PC-3 (cell line): ENCODE measurements at regions not wholly inside any gene's neighbourhood (a gene's known extent, or its start where the extent isn't known, plus 50 kb on each side); places are given as distances from the start of the nearest gene placed in this dataset.

Experiments
- ATAC-seq: fragments of 200-7000 bp; cut with Tn5 transposase; 2 replicates; pipeline ENCODE4 v1.9.1; 2020; ENCODE audit warnings: mild to moderate bottlenecking, moderate library complexity
- BruUV-seq: library from RNA; stranded (reverse); fragments of 400-500 nt; replicated peaks from 2 replicates; lab custom pipeline; 2021; lab: Mats Ljungman, UMichigan
- CTCF ChIA-PET: fragments of 300-600 bp; sonication (Branson Sonifier 250); formaldehyde crosslinking; loops from one replicate; lab custom pipeline; 2022; ENCODE audit warnings: antibody characterized with exemption; lab: Charles Lee
- POLR2A ChIA-PET: fragments of 300-600 bp; sonication (Branson Sonifier 250); formaldehyde crosslinking; loops from one replicate; lab custom pipeline; 2022; ENCODE audit warnings: antibody characterized with exemption; ENCODE audit not compliant: unreplicated experiment; lab: Charles Lee
- DNase-seq: peaks from one replicate; pipeline ENCODE4 v3.0.0-alpha.2; 2015
- H2AFZ ChIP-seq: fragments of 300-600 bp; sonication (generic); 2 replicates; pipeline ENCODE4 v1.6.0; 2016; ENCODE audit warnings: antibody characterized with exemption, low read length
- H3F3A ChIP-seq: fragments of 300-600 bp; sonication (generic); one replicate; pipeline ENCODE4 v1.6.0; 2017; ENCODE audit warnings: antibody characterized with exemption, low read length, control low read depth, mild to moderate bottlenecking; ENCODE audit not compliant: unreplicated experiment
- H3K27ac ChIP-seq: fragments of 300-600 bp; sonication (generic); 2 replicates; pipeline ENCODE4 v1.5.1; 2016; ENCODE audit warnings: mild to moderate bottlenecking, low read length
- H3K27me3 ChIP-seq: fragments of 300-600 bp; sonication (generic); 2 replicates; pipeline ENCODE4 v1.6.1; 2016; ENCODE audit warnings: low read length, mixed read lengths
- H3K36me3 ChIP-seq: fragments of 300-600 bp; sonication (generic); 2 replicates; pipeline ENCODE4 v1.6.1; 2016; ENCODE audit warnings: low read depth, mixed run types, low read length, mixed read lengths
- H3K4me1 ChIP-seq: fragments of 300-600 bp; sonication (generic); 2 replicates; pipeline ENCODE4 v1.5.1; 2016; ENCODE audit warnings: low read length; ENCODE audit not compliant: insufficient read depth
- H3K4me2 ChIP-seq: fragments of 300-600 bp; sonication (generic); 2 replicates; pipeline ENCODE4 v1.6.0; 2016; ENCODE audit warnings: low read length
- H3K4me3 ChIP-seq: fragments of 300-600 bp; sonication (generic); 2 replicates; pipeline ENCODE4 v1.5.1; 2016; ENCODE audit warnings: mild to moderate bottlenecking, low read length, mixed read lengths
- H3K79me2 ChIP-seq: fragments of 300-600 bp; sonication (generic); 2 replicates; pipeline ENCODE4 v1.6.1; 2017; ENCODE audit warnings: low read length, mixed read lengths
- H3K9ac ChIP-seq: fragments of 300-600 bp; sonication (generic); 2 replicates; pipeline ENCODE4 v1.6.0; 2016; ENCODE audit warnings: mild to moderate bottlenecking, low read length
- H3K9me2 ChIP-seq: fragments of 300-600 bp; sonication (generic); replicated peaks from 2 replicates; pipeline ENCODE4 v1.6.1; 2016; ENCODE audit warnings: mixed run types, low read length, mixed read lengths
- H3K9me3 ChIP-seq: fragments of 300-600 bp; sonication (generic); 2 replicates; pipeline ENCODE4 v1.6.1; 2016; ENCODE audit warnings: low read length, mixed read lengths
- H4K20me1 ChIP-seq: fragments of 300-600 bp; sonication (generic); 2 replicates; pipeline ENCODE4 v1.6.1; 2016; ENCODE audit warnings: low read length, mixed read lengths
- CTCF ChIP-seq: fragments of 300-600 bp; sonication (generic); conservative IDR thresholded peaks from 2 replicates; pipeline ENCODE4 v1.5.1; 2017; ENCODE audit warnings: antibody characterized with exemption, low read depth, mild to moderate bottlenecking, low read length
- EZH2 ChIP-seq: fragments of 300-600 bp; sonication (generic); IDR thresholded peaks from one replicate; pipeline ENCODE4 v1.6.1; 2017; ENCODE audit warnings: antibody characterized with exemption, mild to moderate bottlenecking, low read length; ENCODE audit not compliant: unreplicated experiment
- EZH2phosphoT487 ChIP-seq: fragments of 300-600 bp; sonication (generic); IDR thresholded peaks from 2 replicates; pipeline ENCODE4 v1.6.1; 2018; ENCODE audit warnings: mild to moderate bottlenecking, antibody characterized with exemption, low read length, borderline replicate concordance
- intact Hi-C: fragments of 100-400 bp; cut with micrococcal nuclease; formaldehyde crosslinking; loops from 2 replicates; pipeline ENCODE4 v1.9.0; 2023

- Histone ChIP-seq H3K79me2 (no peaks in the 10 kb centered on the region), H3K4me1 (no peaks in the 10 kb centered on the region), H3K9me2 (no peaks in the 10 kb centered on the region), H3K27me3 (no peaks in the 10 kb centered on the region), H3K27ac (no peak overlapping the region), H3K9me3 (no peaks in the 10 kb centered on the region), H3K4me3 (no peak overlapping the region), H4K20me1 (no peaks in the 10 kb centered on the region), H3F3A (no peaks in the 10 kb centered on the region), H3K36me3 (no peaks in the 10 kb centered on the region), H2AFZ (no peak overlapping the region), H3K9ac (no peak overlapping the region), H3K4me2 (no peak overlapping the region)
- CTCF ChIA-PET: no interaction called here
- no peak for TF ChIP-seq CTCF
- TF ChIP-seq EZH2phosphoT487: no peak
- TF ChIP-seq EZH2: no peak
- ATAC-seq: no peak
- POLR2A ChIA-PET: no interaction called here
- no peak for DNase-seq
- intact Hi-C loops: no loop called here
- BruUV-seq: no TSS peak
These were observed 776.0 kb downstream of the TBC1D32 start for GRCh38 chr6:120558294-120558693.

- no TSS peak for BruUV-seq
- ATAC-seq: no peak
- intact Hi-C loops: no loop called here
These were observed 776.7 kb downstream of the TBC1D32 start for GRCh38 chr6:120557554-120557953.

GRCh38 chr6:120556491-120556890, 777.8 kb downstream of the TBC1D32 start:
- no peaks in the 10 kb centered on the region for H3K4me1 ChIP-seq
- H3K27ac ChIP-seq: no peak overlapping the region
- H2AFZ ChIP-seq: no peak overlapping the region
- H3K9me2 ChIP-seq: no peaks in the 10 kb centered on the region
- TF ChIP-seq EZH2 (no peak), EZH2phosphoT487 (no peak), CTCF (no peak)
- no peaks in the 10 kb centered on the region for H3F3A ChIP-seq
- H4K20me1 ChIP-seq: no peaks in the 10 kb centered on the region
- CTCF ChIA-PET: no interaction called here
- no peaks in the 10 kb centered on the region for H3K27me3 ChIP-seq
- no peak overlapping the region for H3K4me2 ChIP-seq
- no peaks in the 10 kb centered on the region for H3K79me2 ChIP-seq
- DNase-seq (no peak), ATAC-seq (no peak)
- intact Hi-C loops: no loop called here
- no peaks in the 10 kb centered on the region for H3K36me3 ChIP-seq
- no peak overlapping the region for H3K4me3 ChIP-seq
- H3K9me3 ChIP-seq: no peaks in the 10 kb centered on the region
- POLR2A ChIA-PET: no interaction called here
- H3K9ac ChIP-seq: no peak overlapping the region
- no TSS peak for BruUV-seq

More at GRCh38 chr6:120557554-120557953, 776.7 kb downstream of the TBC1D32 start:
- Histone ChIP-seq H3K9me3 (no peaks in the 10 kb centered on the region), H3K9me2 (no peaks in the 10 kb centered on the region), H2AFZ (no peak overlapping the region), H3K27me3 (no peaks in the 10 kb centered on the region), H3K79me2 (no peaks in the 10 kb centered on the region), H3K4me1 (no peaks in the 10 kb centered on the region), H3K36me3 (no peaks in the 10 kb centered on the region), H3K9ac (no peak overlapping the region), H3F3A (no peaks in the 10 kb centered on the region), H3K4me2 (no peak overlapping the region), H3K27ac (no peak overlapping the region), H3K4me3 (no peak overlapping the region), H4K20me1 (no peaks in the 10 kb centered on the region)
- no peak for DNase-seq
- POLR2A ChIA-PET: no interaction called here
- CTCF ChIA-PET: no interaction called here
- TF ChIP-seq EZH2phosphoT487: no peak
- no peak for TF ChIP-seq EZH2
- TF ChIP-seq CTCF: no peak
